ENCODE measurements at regions not wholly inside any gene's neighbourhood (a gene's known extent, or its start where the extent isn't known, plus 50 kb on each side); places are given as distances from the start of the nearest gene placed in this dataset.

DNA sequence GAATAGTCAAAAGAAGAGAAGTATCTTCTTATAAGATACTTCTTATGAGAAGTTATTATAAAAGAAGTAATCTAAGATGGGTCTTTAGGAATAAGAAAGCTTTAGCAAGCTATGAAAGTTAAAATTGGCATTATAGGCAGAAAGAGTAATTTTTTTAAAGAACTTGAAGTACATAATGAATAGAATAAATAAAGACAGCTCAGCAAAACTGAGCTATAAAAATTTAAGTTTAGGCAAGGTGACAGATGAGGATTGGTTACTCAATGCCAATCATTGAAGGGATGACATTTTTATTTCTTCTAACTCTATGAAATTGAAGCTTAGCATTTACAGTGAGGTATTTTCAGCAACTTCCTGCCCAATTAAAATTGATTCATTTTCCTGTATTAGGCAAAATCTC, 966.8 kb downstream of the BRINP3 start:
- TF ChIP-seq CTCF (IDR thresholded peaks at IDR 0.05; ENCODE audit: low read depth, low read length), result no peak
- DNase-seq (ENCODE audit: low read depth, low spot score), result no peak
- in situ Hi-C loops (cut with HindIII; ENCODE audit: low sequenced_read_pairs), result no loop called here
- no peak overlapping the region for H3K4me3 ChIP-seq (ENCODE audit: low read depth, low read length)

DNA sequence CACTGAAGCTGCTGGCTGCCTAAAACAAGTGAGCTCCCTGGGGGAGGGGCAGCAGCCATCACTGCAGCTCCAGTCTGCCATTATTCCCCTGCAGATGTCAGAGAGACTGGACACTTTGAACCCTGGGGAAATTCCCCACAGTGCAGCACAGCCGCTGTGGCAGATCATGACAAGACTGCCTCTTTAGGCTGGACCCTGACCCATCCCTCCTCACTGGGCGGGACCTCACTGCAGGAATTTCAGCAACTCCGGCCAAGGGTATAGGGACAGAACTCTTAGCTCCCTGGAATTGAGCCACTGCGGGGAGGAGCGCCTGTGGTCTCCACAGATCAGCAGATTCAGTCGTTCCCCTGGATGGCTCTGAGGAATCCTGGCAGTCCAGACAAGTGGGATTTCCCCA, 964.6 kb downstream of the BRINP3 start:
- TF ChIP-seq CTCF (IDR thresholded peaks at IDR 0.05; ENCODE audit: low read depth, low read length), result no peak
- H3K4me3 ChIP-seq (ENCODE audit: low read depth, low read length), result no peak overlapping the region
- in situ Hi-C loops (cut with HindIII; ENCODE audit: low sequenced_read_pairs), result no loop called here
- no peak for DNase-seq (ENCODE audit: low read depth, low spot score)

DNA sequence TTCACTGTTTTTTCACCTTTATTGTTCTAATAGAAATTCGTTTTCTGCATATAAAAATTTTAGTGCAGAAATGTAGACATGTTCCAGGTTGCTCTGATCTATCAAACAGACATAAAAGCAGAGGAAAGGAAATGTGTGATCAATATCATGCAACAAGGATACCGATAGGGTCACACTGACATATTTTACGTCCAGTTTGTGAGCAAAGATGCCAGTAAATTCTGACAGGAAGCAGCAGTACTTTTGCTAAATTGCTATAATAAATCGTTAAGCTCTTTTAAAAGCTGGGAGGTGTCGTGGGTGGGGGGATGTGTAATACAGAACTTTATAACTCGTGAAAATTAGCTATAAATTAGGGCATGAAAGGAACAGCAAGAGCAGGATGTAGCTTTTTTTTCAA, 955.2 kb downstream of the BRINP3 start:
- in situ Hi-C loops (cut with HindIII; ENCODE audit: low sequenced_read_pairs), result no loop called here
- no peak for DNase-seq (ENCODE audit: low read depth, low spot score)
- TF ChIP-seq CTCF (IDR thresholded peaks at IDR 0.05; ENCODE audit: low read depth, low read length), result no peak
- no peak overlapping the region for H3K4me3 ChIP-seq (ENCODE audit: low read depth, low read length)

DNA sequence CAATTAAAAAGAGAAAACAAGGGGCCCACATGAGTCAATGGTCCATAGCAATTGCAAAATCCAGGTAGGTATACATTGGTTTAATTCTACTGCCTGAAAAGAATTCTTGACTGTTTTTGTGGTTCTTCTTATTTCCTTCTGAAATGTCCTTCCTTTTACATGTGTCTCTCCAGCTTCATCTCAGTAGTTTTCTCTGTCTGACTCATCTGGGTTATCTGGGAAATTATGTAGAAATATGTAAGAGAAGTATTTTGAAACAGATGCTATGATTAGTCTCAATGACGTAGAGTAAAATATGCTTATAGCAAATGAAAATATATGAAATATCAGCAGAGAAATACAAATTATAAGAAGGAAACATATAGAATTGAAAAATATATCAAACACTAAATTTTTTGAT, 953.2 kb downstream of the BRINP3 start:
- no peak for TF ChIP-seq CTCF (IDR thresholded peaks at IDR 0.05; ENCODE audit: low read depth, low read length)
- in situ Hi-C loops (cut with HindIII; ENCODE audit: low sequenced_read_pairs), result no loop called here
- H3K4me3 ChIP-seq (ENCODE audit: low read depth, low read length), result no peak overlapping the region
- DNase-seq (ENCODE audit: low read depth, low spot score), result no peak

DNA sequence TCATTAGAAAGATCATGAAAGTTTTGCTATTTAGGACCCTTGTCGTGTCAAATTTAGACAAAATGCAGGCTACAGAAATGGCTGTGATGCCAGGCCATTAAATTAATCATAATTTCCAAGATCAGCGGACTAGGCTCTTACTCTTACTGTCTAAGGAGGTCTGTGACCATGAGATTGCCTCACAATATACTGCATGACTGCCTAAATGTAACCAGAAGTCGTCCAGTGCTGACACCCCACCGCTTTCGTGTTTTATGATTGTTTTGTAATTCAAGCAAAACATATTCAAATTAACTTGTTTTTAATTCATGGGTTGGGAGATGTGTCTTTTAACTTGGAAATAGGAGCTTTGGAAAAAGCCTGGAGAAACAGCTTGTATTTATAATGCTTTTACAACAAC, 947.5 kb downstream of the BRINP3 start:
- in situ Hi-C loops (cut with HindIII; ENCODE audit: low sequenced_read_pairs), result no loop called here
- DNase-seq (ENCODE audit: low read depth, low spot score), result no peak
- H3K4me3 ChIP-seq (ENCODE audit: low read depth, low read length), result no peak overlapping the region
- TF ChIP-seq CTCF (IDR thresholded peaks at IDR 0.05; ENCODE audit: low read depth, low read length), result no peak

DNA sequence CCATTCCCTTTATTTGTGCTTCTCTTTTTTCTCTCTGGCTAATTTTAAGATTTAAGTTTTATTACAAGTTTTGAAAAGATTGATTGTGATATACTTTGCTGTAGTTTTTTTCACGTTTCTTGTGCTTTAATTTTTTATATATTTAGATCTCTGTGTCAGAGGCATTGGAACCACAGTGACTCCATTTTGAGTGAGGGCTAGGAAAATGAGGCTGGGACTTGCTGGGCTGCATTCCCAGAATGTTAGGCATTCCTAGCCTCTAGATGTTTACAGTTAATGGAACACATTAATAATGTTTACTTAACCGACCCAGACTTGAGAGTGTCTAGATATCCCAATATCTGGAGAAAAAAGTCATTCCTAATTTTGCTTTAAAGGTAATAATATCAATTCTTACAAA, 939.4 kb downstream of the BRINP3 start:
- no peak for TF ChIP-seq CTCF (IDR thresholded peaks at IDR 0.05; ENCODE audit: low read depth, low read length)
- H3K4me3 ChIP-seq (ENCODE audit: low read depth, low read length), result no peak overlapping the region
- in situ Hi-C loops (cut with HindIII; ENCODE audit: low sequenced_read_pairs), result no loop called here
- no peak for DNase-seq (ENCODE audit: low read depth, low spot score)

DNA sequence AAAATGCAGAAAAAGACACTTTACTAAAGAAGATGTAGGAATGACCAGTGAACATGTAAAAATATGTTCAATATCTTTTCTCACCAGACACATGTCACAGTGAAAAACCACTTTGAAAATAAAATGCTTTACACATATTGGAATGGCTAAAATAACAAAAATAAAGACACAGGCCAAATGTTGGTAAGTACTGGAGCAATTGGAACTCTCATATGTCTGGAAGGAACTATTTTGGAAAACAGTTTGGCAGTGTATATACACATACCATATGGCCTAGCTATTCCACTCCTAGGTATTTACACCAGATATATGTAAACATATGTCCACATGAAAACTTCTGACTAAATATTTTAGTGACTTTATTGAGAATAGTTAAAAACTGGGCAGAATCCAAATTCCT, 927.2 kb downstream of the BRINP3 start:
- TF ChIP-seq CTCF (IDR thresholded peaks at IDR 0.05; ENCODE audit: low read depth, low read length), result no peak
- DNase-seq (ENCODE audit: low read depth, low spot score), result no peak
- in situ Hi-C loops (cut with HindIII; ENCODE audit: low sequenced_read_pairs), result no loop called here
- no peak overlapping the region for H3K4me3 ChIP-seq (ENCODE audit: low read depth, low read length)

Measured in astrocyte of the spinal cord (primary cell).